Suprapubic skin (tissue), 4 donors: ENCODE measurements at regions not wholly inside any gene's neighbourhood (a gene's known extent, or its start where the extent isn't known, plus 50 kb on each side); places are given as distances from the start of the nearest gene placed in this dataset.

Experiments
- DNase-seq, 2 donors: peaks; one replicate each; pipeline ENCODE4 v3.0.0-alpha.2; 2019; ENCODE audit warnings: low spot score in 2 of 2
- H3K27ac ChIP-seq: fragments of 200-600 bp; sonication (generic); one replicate; pipeline ENCODE4 v1.5.1; 2019
- H3K27me3 ChIP-seq: fragments of 200-600 bp; sonication (generic); one replicate; pipeline ENCODE4 v1.5.1; 2019
- H3K36me3 ChIP-seq: fragments of 200-600 bp; sonication (generic); one replicate; pipeline ENCODE4 v1.5.1; 2019
- H3K4me1 ChIP-seq: fragments of 200-600 bp; sonication (generic); one replicate; pipeline ENCODE4 v1.5.1; 2019
- H3K4me3 ChIP-seq: fragments of 200-600 bp; sonication (generic); one replicate; pipeline ENCODE4 v1.5.1; 2019; ENCODE audit warnings: mild to moderate bottlenecking
- H3K9me3 ChIP-seq: fragments of 200-600 bp; sonication (generic); one replicate; pipeline ENCODE4 v1.5.1; 2019
- EP300 ChIP-seq: sonication (generic); formaldehyde crosslinking; IDR thresholded peaks from one replicate; pipeline ENCODE4 v1.6.1; 2017; ENCODE audit warnings: antibody characterized with exemption
- POLR2A ChIP-seq, 2 donors: fragments of 450-650 bp; IDR thresholded peaks; one replicate each; pipeline ENCODE4 v1.6.1; 2017; ENCODE audit warnings: antibody characterized with exemption in 2 of 2, mild to moderate bottlenecking in 2 of 2, moderate library complexity in 2 of 2
- POLR2AphosphoS5 ChIP-seq, 3 donors: sonication (generic); formaldehyde crosslinking; IDR thresholded peaks; one replicate each; pipeline ENCODE4 v1.6.1; 2017; ENCODE audit warnings: antibody characterized with exemption in 3 of 3
- WGBS: methylation state at CpG from one replicate; pipeline ENCODE4 v1.1.5; 2018; 5-methylcytosine and 5-hydroxymethylcytosine counted together
- TF ChIP-seq, protein P1 (sequence below), 2 donors: fragments of 200-600 bp in 1 of 2; fragments of 450-650 bp in 1 of 2; sonication (generic) in 1 of 2; IDR thresholded peaks; one replicate each; pipeline ENCODE4 v1.5.1; 2016 to 2019; ENCODE audit warnings: antibody characterized with exemption in 2 of 2, mild to moderate bottlenecking in 1 of 2, moderate library complexity in 1 of 2

DNA sequence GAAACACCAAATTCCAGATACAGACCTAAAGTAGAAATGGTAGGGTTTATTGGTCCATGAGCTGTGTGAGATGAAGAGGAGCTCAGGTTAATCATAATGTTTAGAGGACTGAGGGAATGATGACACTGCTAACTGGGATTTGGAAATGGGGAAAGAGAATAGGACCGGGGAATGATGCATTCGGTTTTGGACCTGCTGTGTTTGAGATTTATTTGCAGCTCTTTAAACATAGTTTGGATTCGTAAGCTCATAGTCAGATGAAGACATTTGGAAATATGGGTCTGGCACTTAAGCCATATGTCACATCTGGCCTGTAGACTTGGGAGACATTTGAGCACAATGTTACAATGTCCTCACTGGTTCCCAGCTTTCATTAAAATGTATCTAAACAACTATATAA is 127.9 kb upstream of the DUSP10 start:
- no peak for DNase-seq
- Histone ChIP-seq H3K27me3 (no peaks in the 10 kb centered on the region), H3K27ac (no peak overlapping the region), H3K9me3 (no peaks in the 10 kb centered on the region), H3K4me3 (no peak overlapping the region), H3K4me1 (peaks cover 9% of the 10 kb centered on the region), H3K36me3 (no peaks in the 10 kb centered on the region)
- 63% methylated on average over 3 of the region's 3 CpGs for WGBS
- no peak for TF ChIP-seq POLR2AphosphoS5 (IDR thresholded peaks at IDR 0.05)
- TF ChIP-seq, protein P1, sequence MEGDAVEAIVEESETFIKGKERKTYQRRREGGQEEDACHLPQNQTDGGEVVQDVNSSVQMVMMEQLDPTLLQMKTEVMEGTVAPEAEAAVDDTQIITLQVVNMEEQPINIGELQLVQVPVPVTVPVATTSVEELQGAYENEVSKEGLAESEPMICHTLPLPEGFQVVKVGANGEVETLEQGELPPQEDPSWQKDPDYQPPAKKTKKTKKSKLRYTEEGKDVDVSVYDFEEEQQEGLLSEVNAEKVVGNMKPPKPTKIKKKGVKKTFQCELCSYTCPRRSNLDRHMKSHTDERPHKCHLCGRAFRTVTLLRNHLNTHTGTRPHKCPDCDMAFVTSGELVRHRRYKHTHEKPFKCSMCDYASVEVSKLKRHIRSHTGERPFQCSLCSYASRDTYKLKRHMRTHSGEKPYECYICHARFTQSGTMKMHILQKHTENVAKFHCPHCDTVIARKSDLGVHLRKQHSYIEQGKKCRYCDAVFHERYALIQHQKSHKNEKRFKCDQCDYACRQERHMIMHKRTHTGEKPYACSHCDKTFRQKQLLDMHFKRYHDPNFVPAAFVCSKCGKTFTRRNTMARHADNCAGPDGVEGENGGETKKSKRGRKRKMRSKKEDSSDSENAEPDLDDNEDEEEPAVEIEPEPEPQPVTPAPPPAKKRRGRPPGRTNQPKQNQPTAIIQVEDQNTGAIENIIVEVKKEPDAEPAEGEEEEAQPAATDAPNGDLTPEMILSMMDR (IDR thresholded peaks at IDR 0.05): no peak
- no peak for TF ChIP-seq EP300
- TF ChIP-seq POLR2A (IDR thresholded peaks at IDR 0.05): no peak

DNA sequence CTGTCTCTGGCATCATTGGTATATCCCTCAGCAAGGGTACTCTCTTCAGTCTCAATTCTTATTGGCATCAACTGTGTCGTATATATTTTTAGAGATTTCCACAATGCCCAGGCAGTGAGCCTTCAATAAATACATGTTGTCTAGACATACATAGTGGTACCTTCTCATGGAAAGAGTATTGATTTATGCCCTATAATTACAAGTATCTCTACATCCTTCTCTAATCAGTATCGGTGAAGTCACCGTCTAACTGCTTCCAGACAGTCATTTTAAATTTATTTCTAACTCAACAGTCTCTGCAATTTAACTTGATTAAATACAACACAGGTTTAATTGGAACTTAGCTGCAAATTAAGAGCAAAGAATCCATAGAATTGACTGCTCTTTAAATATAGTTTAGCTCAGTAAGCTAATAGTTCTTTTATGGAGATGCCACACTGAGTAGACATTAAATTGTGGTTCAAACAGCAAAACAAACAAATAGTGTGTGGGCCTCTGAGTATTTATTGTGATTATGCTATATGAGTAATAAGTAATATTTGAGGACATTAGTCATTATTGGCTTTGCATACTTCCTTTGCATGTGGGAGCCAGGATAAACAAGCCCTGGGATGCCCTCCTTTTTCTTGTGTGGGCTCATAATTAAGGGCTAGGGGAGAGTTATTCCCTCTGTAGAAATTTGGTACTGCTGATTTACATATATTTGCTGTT is 126.9 kb upstream of the DUSP10 start:
- no peaks in the 10 kb centered on the region for H3K36me3 ChIP-seq
- TF ChIP-seq EP300 (no peak), POLR2A (IDR thresholded peaks at IDR 0.05) (no peak), POLR2AphosphoS5 (IDR thresholded peaks at IDR 0.05) (no peak)
- TF ChIP-seq, protein P1 (IDR thresholded peaks at IDR 0.05): no peak
- no peak for DNase-seq
- H3K27me3 ChIP-seq: no peaks in the 10 kb centered on the region
- 73% methylated on average over 3 of the region's 3 CpGs for WGBS
- no peaks in the 10 kb centered on the region for H3K9me3 ChIP-seq
- H3K4me1 ChIP-seq: peaks cover 9% of the 10 kb centered on the region
- no peak overlapping the region for H3K4me3 ChIP-seq
- H3K27ac ChIP-seq: no peak overlapping the region

DNA sequence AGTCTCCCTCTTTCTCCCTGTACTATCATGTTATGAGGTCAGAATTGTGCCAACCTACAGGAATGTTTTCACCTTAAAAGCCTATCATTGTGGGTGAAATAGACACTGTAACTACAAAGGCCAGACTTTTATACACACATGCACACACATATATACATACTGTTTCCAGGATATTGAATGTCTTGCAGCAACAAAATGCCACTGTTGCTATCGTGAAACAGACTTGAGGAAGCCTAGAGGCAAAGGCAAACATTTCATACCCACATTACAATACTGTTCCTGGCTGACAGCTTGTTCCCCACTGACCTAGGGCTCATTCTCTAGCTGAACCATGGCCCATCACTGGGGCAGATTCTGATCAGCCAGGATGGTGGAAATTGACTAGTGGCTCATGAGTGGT is 125.1 kb upstream of the DUSP10 start:
- TF ChIP-seq EP300: no peak
- no peak for TF ChIP-seq POLR2A (IDR thresholded peaks at IDR 0.05)
- no peak for TF ChIP-seq POLR2AphosphoS5 (IDR thresholded peaks at IDR 0.05)
- TF ChIP-seq, protein P1 (IDR thresholded peaks at IDR 0.05): no peak
- Histone ChIP-seq H3K36me3 (no peaks in the 10 kb centered on the region), H3K9me3 (no peaks in the 10 kb centered on the region), H3K27me3 (no peaks in the 10 kb centered on the region), H3K4me1 (peaks cover 9% of the 10 kb centered on the region), H3K4me3 (no peak overlapping the region), H3K27ac (no peak overlapping the region)
- WGBS: 57% methylated on average over 1 of the region's 1 CpG
- no peak for DNase-seq

DNA sequence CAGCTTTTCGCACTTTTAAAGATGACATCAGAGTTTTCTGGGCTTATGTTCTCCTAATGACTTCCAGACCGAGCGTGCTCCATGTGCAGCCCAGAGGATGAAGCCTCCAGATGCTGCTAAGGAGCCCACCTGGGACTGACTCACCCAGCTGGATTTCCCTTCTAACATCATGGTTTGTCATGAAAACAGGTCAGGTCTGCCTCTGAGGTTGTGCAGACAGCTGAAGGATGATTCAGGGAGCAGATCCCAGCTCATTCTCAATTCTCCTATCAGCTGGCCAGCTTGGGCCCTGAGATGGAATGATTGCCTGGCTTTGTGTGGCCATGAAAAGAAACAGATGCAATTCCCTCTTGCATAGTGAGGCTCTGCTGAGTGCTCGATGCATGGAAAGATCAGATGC is 123.9 kb upstream of the DUSP10 start:
- Histone ChIP-seq H3K27ac (no peak overlapping the region), H3K4me1 (peaks cover 9% of the 10 kb centered on the region), H3K4me3 (no peak overlapping the region), H3K27me3 (no peaks in the 10 kb centered on the region), H3K36me3 (no peaks in the 10 kb centered on the region), H3K9me3 (no peaks in the 10 kb centered on the region)
- WGBS: 87% methylated on average over 4 of the region's 4 CpGs
- no peak for TF ChIP-seq EP300
- TF ChIP-seq, protein P1 (IDR thresholded peaks at IDR 0.05): no peak
- no peak for TF ChIP-seq POLR2A (IDR thresholded peaks at IDR 0.05)
- no peak for TF ChIP-seq POLR2AphosphoS5 (IDR thresholded peaks at IDR 0.05)
- no peak for DNase-seq

DNA sequence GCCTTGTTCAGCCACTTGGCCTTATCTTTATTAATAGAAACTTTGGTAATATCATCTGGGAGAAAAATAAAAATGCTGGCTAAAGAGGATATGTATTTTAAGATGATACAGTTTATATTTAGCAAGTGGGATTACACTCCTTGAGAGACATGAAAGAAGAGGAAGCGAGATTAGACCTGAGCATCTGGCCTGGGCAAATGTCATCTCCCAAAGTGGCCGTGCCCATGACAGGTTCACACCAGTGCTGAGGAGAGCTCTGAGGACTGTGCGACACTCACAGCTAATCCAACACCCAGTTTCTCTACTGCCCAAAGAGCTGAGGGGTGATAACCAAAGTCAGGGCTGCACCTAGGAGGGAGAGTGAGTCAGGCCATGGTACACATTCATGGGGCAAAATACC is 121.7 kb upstream of the DUSP10 start:
- 94% methylated on average over 3 of the region's 3 CpGs for WGBS
- H3K36me3 ChIP-seq: no peaks in the 10 kb centered on the region
- H3K4me1 ChIP-seq: peaks cover 4% of the 10 kb centered on the region
- no peaks in the 10 kb centered on the region for H3K9me3 ChIP-seq
- no peaks in the 10 kb centered on the region for H3K27me3 ChIP-seq
- TF ChIP-seq POLR2AphosphoS5 (IDR thresholded peaks at IDR 0.05): no peak
- no peak for TF ChIP-seq EP300
- TF ChIP-seq, protein P1 (IDR thresholded peaks at IDR 0.05): no peak
- no peak for TF ChIP-seq POLR2A (IDR thresholded peaks at IDR 0.05)
- no peak overlapping the region for H3K4me3 ChIP-seq
- no peak overlapping the region for H3K27ac ChIP-seq
- no peak for DNase-seq
